ENCODE measurements at regions not wholly inside any gene's neighbourhood (a gene's known extent, or its start where the extent isn't known, plus 50 kb on each side); places are given as distances from the start of the nearest gene placed in this dataset.

DNA sequence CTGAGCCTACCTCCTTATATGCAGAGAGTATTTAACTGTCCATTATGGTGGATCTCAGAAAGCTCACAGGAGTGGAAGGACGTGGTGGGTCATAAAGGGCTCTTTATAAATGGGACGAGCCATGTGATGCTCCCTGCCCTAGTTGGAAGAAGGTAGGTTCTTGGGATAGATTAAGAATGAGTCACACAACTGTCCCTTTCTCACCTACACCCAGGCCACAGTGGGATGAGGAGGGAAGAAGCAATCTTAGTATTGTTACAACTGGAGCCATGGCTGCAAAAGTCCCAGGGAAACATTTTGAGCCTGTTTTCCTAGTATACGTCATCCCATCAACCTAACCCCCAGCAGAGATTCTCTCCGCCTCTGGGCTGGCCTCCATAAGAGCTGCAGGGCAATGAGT is 229.9 kb downstream of the TTC32 start:
- in situ Hi-C loops (cut with MboI; ENCODE audit: low sequenced_read_pairs, unreplicated experiment): no loop called here
- TF ChIP-seq, protein P1, sequence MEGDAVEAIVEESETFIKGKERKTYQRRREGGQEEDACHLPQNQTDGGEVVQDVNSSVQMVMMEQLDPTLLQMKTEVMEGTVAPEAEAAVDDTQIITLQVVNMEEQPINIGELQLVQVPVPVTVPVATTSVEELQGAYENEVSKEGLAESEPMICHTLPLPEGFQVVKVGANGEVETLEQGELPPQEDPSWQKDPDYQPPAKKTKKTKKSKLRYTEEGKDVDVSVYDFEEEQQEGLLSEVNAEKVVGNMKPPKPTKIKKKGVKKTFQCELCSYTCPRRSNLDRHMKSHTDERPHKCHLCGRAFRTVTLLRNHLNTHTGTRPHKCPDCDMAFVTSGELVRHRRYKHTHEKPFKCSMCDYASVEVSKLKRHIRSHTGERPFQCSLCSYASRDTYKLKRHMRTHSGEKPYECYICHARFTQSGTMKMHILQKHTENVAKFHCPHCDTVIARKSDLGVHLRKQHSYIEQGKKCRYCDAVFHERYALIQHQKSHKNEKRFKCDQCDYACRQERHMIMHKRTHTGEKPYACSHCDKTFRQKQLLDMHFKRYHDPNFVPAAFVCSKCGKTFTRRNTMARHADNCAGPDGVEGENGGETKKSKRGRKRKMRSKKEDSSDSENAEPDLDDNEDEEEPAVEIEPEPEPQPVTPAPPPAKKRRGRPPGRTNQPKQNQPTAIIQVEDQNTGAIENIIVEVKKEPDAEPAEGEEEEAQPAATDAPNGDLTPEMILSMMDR (IDR thresholded peaks at IDR 0.05; ENCODE audit: borderline replicate concordance, control extremely low read depth, extremely low read depth, insufficient read depth, missing control alignments): no peak
- DNase-seq (ENCODE audit: low spot score): no peak

DNA sequence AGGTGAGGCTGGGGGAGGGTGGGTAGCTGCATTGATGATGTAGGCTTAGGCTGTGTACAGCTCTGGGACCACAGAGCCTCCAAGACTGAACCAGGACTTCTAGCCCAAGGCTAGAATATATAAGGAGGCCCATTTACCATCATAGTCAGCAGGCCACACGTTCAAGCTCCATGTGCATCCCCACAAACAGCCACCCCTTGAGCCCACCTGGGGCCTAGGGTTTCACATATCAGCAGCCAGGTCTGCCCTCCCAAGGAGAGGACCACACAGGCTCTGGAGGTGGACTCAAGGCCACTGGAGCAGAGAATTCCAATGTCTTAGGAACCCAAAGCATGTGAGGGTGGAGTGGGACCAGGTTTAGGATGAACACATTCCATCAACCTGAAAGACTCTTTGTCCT is 230.5 kb downstream of the TTC32 start:
- in situ Hi-C loops (cut with MboI; ENCODE audit: low sequenced_read_pairs, unreplicated experiment): no loop called here
- TF ChIP-seq, protein P1 (IDR thresholded peaks at IDR 0.05; ENCODE audit: borderline replicate concordance, control extremely low read depth, extremely low read depth, insufficient read depth, missing control alignments): no peak
- DNase-seq (ENCODE audit: low spot score): no peak

DNA sequence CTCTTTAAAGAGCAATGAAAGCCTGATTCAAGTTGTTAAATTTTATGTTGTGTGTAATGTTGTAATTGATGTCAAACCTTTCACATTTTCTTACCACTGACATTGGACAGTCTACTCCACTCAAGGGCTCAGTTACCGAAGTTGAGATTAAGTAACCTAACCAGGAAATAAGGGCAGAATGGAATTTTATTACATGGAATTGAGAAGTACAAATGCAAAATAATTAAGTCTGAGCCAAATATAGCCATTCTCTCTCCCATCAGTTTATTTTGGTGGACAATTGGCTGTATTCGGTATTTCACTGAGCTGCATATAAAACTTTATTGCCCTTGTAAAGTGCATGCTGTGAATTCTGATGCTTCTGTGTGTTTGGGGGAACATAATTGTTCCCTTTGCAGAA is 231.5 kb downstream of the TTC32 start:
- no peak for DNase-seq (ENCODE audit: low spot score)
- TF ChIP-seq, protein P1 (IDR thresholded peaks at IDR 0.05; ENCODE audit: borderline replicate concordance, control extremely low read depth, extremely low read depth, insufficient read depth, missing control alignments): no peak
- in situ Hi-C loops (cut with MboI; ENCODE audit: low sequenced_read_pairs, unreplicated experiment): no loop called here

DNA sequence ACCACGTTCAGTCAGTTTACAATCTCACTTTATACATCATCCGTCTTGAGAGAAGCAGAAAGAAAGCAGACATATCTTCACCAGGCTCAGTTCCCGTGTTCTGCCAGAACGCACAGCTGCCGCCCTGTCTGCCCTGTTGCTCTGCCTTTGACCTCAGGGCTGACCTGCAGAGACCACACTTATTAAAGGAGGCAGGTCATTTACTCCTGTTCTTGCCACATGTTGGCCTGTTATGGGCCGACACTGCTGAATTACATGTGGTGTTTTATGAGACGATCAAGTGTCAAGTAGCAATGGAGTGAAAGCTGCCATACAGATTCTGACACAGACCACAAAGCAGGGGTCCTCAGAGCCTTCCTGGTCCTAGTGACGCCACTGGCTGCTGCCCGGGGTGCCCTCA is 232.2 kb downstream of the TTC32 start:
- DNase-seq (ENCODE audit: low spot score): no peak
- TF ChIP-seq, protein P1 (IDR thresholded peaks at IDR 0.05; ENCODE audit: borderline replicate concordance, control extremely low read depth, extremely low read depth, insufficient read depth, missing control alignments): no peak
- in situ Hi-C loops (cut with MboI; ENCODE audit: low sequenced_read_pairs, unreplicated experiment): no loop called here

DNA sequence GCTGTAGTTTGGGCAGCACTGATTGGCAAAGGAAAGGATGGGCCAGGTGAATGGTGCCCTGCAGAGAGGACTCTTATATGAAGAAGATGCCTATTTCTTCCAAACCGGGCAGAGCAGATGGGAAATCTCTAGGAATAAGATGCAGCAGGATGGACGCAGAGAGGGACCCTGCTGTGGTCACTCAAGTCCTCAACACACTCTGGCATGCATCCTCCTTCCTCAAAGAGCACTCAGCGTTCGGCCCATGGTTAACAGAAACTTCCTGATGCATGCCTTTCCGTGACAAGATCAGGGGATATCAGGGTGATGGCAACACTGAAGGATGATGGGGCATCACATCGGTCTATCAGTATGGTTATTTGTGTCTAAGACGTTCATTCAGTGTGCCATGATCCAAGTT is 232.7 kb downstream of the TTC32 start:
- no peak for DNase-seq (ENCODE audit: low spot score)
- TF ChIP-seq, protein P1 (IDR thresholded peaks at IDR 0.05; ENCODE audit: borderline replicate concordance, control extremely low read depth, extremely low read depth, insufficient read depth, missing control alignments): no peak
- in situ Hi-C loops (cut with MboI; ENCODE audit: low sequenced_read_pairs, unreplicated experiment): no loop called here

DNA sequence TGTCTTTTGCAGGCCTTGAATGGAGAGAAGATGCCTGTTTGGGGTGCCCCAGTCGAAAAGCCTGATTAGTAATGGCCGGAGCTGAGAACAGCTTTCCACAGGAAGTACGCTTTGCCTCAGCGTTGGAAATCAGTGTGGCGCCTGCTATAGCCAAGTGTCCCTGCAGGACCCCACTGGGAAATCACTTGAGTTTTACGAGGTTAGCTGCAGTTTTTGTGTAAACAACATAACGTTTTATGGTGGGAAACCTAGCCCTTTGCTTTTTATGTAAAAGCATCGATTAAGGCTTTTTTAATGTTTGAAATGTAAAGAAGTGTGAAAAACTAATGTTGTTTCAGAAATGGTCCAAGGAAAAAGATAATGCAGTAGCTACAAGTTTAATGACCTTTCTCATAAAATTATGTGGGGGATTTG is 234.2 kb downstream of the TTC32 start:
- in situ Hi-C loops (cut with MboI; ENCODE audit: low sequenced_read_pairs, unreplicated experiment): no loop called here
- DNase-seq (ENCODE audit: low spot score): no peak

More for the DNA sequence above, 234.2 kb downstream of the TTC32 start:
- TF ChIP-seq, protein P1 (IDR thresholded peaks at IDR 0.05; ENCODE audit: borderline replicate concordance, control extremely low read depth, extremely low read depth, insufficient read depth, missing control alignments): no peak
